ENCODE measurements at regions not wholly inside any gene's neighbourhood (a gene's known extent, or its start where the extent isn't known, plus 50 kb on each side); places are given as distances from the start of the nearest gene placed in this dataset.

DNA sequence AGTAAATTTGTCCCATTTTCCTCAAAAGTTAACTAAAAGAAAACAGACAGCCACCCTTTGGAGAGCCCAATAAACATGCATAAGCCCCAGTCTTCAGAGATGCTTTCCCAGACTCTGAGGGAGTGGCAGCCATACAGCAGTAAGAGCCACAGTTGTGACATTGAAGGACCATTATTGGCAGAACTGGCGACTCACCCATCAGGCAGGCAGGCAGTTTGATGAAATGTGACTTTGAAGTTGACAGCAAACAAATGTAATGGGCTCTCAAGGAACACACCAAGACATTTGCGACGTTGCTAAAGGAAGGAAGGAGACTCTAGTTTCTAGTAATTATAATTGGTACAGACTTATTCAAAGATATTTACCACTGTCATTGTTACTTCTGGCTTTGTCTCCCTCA lies 287.5 kb upstream of the PHYHIPL start:
- TF ChIP-seq, protein P1, sequence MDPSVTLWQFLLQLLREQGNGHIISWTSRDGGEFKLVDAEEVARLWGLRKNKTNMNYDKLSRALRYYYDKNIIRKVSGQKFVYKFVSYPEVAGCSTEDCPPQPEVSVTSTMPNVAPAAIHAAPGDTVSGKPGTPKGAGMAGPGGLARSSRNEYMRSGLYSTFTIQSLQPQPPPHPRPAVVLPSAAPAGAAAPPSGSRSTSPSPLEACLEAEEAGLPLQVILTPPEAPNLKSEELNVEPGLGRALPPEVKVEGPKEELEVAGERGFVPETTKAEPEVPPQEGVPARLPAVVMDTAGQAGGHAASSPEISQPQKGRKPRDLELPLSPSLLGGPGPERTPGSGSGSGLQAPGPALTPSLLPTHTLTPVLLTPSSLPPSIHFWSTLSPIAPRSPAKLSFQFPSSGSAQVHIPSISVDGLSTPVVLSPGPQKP (IDR thresholded peaks at IDR 0.05; ENCODE audit: low read depth, low read length): no peak
- TF ChIP-seq RARB (CRISPR knock-in tag; IDR thresholded peaks at IDR 0.05): no peak
- TF ChIP-seq, protein P2, sequence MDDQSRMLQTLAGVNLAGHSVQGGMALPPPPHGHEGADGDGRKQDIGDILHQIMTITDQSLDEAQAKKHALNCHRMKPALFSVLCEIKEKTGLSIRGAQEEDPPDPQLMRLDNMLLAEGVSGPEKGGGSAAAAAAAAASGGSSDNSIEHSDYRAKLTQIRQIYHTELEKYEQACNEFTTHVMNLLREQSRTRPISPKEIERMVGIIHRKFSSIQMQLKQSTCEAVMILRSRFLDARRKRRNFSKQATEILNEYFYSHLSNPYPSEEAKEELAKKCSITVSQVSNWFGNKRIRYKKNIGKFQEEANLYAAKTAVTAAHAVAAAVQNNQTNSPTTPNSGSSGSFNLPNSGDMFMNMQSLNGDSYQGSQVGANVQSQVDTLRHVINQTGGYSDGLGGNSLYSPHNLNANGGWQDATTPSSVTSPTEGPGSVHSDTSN (IDR thresholded peaks at IDR 0.05): no peak
- TF ChIP-seq RCOR1 (IDR thresholded peaks at IDR 0.05; ENCODE audit: low read depth, low read length): no peak
- TF ChIP-seq, protein P3, sequence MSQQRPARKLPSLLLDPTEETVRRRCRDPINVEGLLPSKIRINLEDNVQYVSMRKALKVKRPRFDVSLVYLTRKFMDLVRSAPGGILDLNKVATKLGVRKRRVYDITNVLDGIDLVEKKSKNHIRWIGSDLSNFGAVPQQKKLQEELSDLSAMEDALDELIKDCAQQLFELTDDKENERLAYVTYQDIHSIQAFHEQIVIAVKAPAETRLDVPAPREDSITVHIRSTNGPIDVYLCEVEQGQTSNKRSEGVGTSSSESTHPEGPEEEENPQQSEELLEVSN (IDR thresholded peaks at IDR 0.05; ENCODE audit: borderline replicate concordance, low read depth): no peak
- TF ChIP-seq, protein P4, sequence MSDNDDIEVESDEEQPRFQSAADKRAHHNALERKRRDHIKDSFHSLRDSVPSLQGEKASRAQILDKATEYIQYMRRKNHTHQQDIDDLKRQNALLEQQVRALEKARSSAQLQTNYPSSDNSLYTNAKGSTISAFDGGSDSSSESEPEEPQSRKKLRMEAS (IDR thresholded peaks at IDR 0.05): no peak
- TF ChIP-seq ZFP36 (IDR thresholded peaks at IDR 0.05; ENCODE audit: borderline replicate concordance, partially characterized antibody): no peak
- no peak for TF ChIP-seq ZSCAN20 (CRISPR knock-in tag; IDR thresholded peaks at IDR 0.05)
- TF ChIP-seq ESRRA (IDR thresholded peaks at IDR 0.05; ENCODE audit: borderline replicate concordance, low read length): no peak
- TF ChIP-seq TFCP2L1 (CRISPR knock-in tag; IDR thresholded peaks at IDR 0.05): no peak
- no peak for TF ChIP-seq FOSB (CRISPR knock-in tag; IDR thresholded peaks at IDR 0.05)
- DNase-seq (ENCODE audit: low read depth in 1 of 2, low spot score in 1 of 2): no peak
- H3K9me3 ChIP-seq: no peaks in the 10 kb centered on the region
- ATAC-seq: no peak
- H3K4me3 ChIP-seq: no peak overlapping the region
- ChIA-PET POLR2A (no interaction called here), CTCF (no interaction called here)
- 70% methylated on average over 3 of the region's 3 CpGs for WGBS (ENCODE audit: missing lambda C conversion rate)
- H3K27ac ChIP-seq: no peak overlapping the region
- H3K4me1 ChIP-seq: no peaks in the 10 kb centered on the region
- H3K4me2 ChIP-seq: no peak overlapping the region
- FAIRE-seq: no peak

DNA sequence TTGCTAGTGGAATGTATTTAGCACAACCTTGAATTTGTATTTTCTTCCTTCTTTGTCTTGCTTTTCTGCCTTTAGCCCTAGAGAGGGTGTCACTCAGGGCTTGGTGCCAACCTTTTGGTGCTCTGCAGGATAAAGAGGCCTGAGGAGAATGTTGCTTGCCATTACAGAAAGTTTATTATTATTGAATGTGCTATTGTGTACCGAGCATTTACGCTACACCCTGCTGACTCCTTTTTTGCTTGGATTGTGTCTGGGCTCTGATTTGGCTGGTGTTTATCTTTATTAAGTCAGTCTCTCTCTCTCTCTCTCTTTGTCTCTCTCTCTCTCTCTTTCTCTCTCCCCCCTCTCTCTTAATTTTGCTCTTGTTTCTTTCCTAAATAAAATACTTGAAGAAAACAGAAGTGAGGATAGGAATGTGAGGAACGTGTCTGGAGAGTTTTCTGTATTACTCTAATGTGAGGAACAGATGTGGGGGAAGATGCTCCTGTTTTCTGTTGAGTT lies 284.4 kb upstream of the PHYHIPL start:
- 85% methylated on average over 3 of the region's 3 CpGs for WGBS (ENCODE audit: missing lambda C conversion rate)
- no peak for FAIRE-seq
- Histone ChIP-seq H3K27ac (no peak overlapping the region), H3K4me3 (no peak overlapping the region), H3K4me2 (no peak overlapping the region), H3K9me3 (no peaks in the 10 kb centered on the region), H3K4me1 (0 out of 3 replicates have a peak, but pooled peaks cover 12% of the 10 kb centered on the region)
- DNase-seq (ENCODE audit: low read depth in 1 of 2, low spot score in 1 of 2): no peak
- CTCF ChIA-PET: interaction anchor here (1.0 kb wide), 1 partner anchor 25 kb away, joined by 3 read pairs; no protein-coding TSS in a partner anchor
- no peak for ATAC-seq
- TF ChIP-seq CHD4 (IDR thresholded peaks at IDR 0.05; ENCODE audit: borderline replicate concordance): no peak
- TF ChIP-seq, protein P3 (IDR thresholded peaks at IDR 0.05; ENCODE audit: borderline replicate concordance, low read depth): no peak
- TF ChIP-seq, protein P5, sequence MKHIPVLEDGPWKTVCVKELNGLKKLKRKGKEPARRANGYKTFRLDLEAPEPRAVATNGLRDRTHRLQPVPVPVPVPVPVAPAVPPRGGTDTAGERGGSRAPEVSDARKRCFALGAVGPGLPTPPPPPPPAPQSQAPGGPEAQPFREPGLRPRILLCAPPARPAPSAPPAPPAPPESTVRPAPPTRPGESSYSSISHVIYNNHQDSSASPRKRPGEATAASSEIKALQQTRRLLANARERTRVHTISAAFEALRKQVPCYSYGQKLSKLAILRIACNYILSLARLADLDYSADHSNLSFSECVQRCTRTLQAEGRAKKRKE (CRISPR knock-in tag; IDR thresholded peaks at IDR 0.05; ENCODE audit: low read depth): no peak
- no peak for TF ChIP-seq ESRRA (IDR thresholded peaks at IDR 0.05; ENCODE audit: borderline replicate concordance, low read length)
- no peak for TF ChIP-seq HEYL (CRISPR knock-in tag; IDR thresholded peaks at IDR 0.05)
- TF ChIP-seq, protein P6, sequence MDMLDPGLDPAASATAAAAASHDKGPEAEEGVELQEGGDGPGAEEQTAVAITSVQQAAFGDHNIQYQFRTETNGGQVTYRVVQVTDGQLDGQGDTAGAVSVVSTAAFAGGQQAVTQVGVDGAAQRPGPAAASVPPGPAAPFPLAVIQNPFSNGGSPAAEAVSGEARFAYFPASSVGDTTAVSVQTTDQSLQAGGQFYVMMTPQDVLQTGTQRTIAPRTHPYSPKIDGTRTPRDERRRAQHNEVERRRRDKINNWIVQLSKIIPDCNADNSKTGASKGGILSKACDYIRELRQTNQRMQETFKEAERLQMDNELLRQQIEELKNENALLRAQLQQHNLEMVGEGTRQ (IDR thresholded peaks at IDR 0.05): no peak
- TF ChIP-seq MAFK (IDR thresholded peaks at IDR 0.05; ENCODE audit: partially characterized antibody): no peak
- TF ChIP-seq CBX8 (IDR thresholded peaks at IDR 0.05): no peak
- no peak for TF ChIP-seq HOXB13 (CRISPR knock-in tag; IDR thresholded peaks at IDR 0.05; ENCODE audit: low read depth)
- no peak for TF ChIP-seq ZSCAN20 (CRISPR knock-in tag; IDR thresholded peaks at IDR 0.05)
- TF ChIP-seq, protein P2 (IDR thresholded peaks at IDR 0.05): no peak
- TF ChIP-seq SREBF2 (IDR thresholded peaks at IDR 0.05): no peak
- no peak for TF ChIP-seq RARB (CRISPR knock-in tag; IDR thresholded peaks at IDR 0.05)
- no peak for TF ChIP-seq MAZ (IDR thresholded peaks at IDR 0.05; ENCODE audit: borderline replicate concordance, low read depth, low read length)
- TF ChIP-seq, protein P1 (IDR thresholded peaks at IDR 0.05; ENCODE audit: low read depth, low read length): no peak
- TF ChIP-seq, protein P7, sequence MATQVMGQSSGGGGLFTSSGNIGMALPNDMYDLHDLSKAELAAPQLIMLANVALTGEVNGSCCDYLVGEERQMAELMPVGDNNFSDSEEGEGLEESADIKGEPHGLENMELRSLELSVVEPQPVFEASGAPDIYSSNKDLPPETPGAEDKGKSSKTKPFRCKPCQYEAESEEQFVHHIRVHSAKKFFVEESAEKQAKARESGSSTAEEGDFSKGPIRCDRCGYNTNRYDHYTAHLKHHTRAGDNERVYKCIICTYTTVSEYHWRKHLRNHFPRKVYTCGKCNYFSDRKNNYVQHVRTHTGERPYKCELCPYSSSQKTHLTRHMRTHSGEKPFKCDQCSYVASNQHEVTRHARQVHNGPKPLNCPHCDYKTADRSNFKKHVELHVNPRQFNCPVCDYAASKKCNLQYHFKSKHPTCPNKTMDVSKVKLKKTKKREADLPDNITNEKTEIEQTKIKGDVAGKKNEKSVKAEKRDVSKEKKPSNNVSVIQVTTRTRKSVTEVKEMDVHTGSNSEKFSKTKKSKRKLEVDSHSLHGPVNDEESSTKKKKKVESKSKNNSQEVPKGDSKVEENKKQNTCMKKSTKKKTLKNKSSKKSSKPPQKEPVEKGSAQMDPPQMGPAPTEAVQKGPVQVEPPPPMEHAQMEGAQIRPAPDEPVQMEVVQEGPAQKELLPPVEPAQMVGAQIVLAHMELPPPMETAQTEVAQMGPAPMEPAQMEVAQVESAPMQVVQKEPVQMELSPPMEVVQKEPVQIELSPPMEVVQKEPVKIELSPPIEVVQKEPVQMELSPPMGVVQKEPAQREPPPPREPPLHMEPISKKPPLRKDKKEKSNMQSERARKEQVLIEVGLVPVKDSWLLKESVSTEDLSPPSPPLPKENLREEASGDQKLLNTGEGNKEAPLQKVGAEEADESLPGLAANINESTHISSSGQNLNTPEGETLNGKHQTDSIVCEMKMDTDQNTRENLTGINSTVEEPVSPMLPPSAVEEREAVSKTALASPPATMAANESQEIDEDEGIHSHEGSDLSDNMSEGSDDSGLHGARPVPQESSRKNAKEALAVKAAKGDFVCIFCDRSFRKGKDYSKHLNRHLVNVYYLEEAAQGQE (IDR thresholded peaks at IDR 0.05): no peak
- TF ChIP-seq TP53 (CRISPR knock-in tag; IDR thresholded peaks at IDR 0.05): no peak
- TF ChIP-seq NFE2L2 (conservative IDR thresholded peaks at IDR 0.05; ENCODE audit: low read length): no peak
- POLR2A ChIA-PET: no interaction called here
